NOMO-1 treated with DMSO at 0.1 percent for 48 hours (cell line): ENCODE measurements at regions not wholly inside any gene's neighbourhood (a gene's known extent, or its start where the extent isn't known, plus 50 kb on each side); places are given as distances from the start of the nearest gene placed in this dataset.

Experiments
- DNase-seq: peaks from one replicate; lab custom pipeline; 2025; ENCODE audit not compliant: unreplicated experiment; lab: John Stamatoyannopoulos, UW

- DNase-seq: no peak
Measured at GRCh38 chr6:113425977-113426660, 431.0 kb upstream of the MARCKS start.

- no peak for DNase-seq
Measured at GRCh38 chr6:113427617-113428016, 429.5 kb upstream of the MARCKS start.

DNA sequence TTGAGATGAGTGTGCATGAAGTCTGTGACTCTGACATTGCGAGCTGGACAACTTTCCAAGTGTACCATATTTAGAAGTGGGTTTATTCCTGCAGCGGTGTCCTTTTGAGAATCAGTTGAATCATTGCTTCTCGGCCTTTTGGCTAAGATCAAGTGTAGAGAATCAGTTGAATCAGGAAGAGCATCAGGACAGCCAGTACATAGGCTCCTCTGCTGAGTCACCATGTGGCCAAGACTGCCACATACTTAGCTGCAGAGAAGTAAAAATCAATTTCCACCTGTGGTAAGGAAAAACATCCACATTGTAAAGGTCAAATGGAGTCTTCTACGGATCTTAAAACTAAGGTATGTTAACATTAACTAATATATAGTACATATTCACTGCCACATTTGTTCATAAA is 428.4 kb upstream of the MARCKS start:
- peak; percentile 54 for DNase-seq

- peak; percentile 80 for DNase-seq
Measured at GRCh38 chr6:113432521-113433334, 424.4 kb upstream of the MARCKS start.

DNA sequence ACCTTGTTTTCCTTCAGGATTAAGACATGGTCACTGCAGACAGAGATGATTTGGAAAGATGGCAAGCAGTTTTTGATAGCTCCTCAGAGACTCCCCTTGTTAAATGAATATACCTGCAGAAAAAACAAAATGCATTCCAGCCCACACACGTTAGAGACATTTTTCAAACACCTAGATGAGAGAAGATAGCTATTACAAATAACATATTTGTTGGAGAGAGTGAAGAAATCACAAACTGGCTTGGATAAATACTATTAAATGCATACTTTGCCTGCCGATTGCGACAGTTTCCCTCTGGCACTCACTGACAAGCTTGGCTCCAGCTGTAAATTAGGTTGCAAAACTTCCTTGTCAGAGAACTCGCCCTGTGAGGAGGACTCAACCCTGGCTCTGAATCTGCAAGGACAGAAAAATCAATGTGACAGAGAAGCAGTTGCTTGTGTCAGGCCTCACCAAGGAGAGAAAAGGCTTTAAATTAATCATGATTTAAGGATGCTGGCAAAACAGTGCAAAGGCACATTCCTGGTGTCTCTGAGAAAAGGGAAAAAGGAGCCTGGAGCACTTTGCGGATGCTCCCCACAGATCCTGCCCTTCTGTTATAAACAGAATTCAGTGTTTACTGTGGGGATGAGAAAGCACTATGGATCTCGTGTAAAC is 423.7 kb upstream of the MARCKS start:
- DNase-seq: peak; percentile 93

DNA sequence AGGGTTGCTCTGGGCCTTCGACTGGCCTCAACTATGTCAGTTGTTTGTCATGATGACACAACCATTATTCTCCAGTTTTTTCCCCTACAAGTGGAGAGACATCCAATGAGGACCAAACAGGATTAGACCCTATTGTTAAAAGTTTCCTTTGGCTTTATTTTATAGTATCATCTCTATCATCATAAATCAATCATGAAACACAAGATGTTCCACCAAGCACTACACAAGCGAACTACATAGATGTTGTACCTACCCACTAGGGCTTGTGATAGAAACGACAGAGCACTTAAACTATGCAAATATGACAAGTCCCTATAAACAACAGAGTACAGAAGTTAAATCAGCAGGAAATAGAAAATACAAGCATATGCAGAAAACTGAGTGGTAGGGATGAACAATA is 422.5 kb upstream of the MARCKS start:
- no peak for DNase-seq

DNA sequence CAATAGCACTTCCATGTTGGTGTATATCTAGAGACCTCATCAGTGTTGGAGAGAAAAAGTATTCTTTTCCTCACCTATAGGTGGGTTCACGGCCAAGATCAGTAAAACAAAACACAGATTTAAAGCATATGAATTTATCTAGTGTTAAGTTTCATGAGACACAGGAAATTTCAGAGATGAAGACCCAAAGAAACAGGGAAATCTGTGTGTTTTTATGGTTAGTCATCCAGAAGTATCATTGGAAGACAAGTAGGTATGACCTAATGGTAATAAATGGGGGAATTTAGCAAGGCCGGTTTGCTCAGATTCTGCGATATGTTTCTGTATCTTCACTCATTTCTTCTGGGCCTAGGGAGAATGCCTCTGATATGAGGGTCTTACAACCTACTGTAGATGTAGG is 419.6 kb upstream of the MARCKS start:
- DNase-seq: no peak

DNA sequence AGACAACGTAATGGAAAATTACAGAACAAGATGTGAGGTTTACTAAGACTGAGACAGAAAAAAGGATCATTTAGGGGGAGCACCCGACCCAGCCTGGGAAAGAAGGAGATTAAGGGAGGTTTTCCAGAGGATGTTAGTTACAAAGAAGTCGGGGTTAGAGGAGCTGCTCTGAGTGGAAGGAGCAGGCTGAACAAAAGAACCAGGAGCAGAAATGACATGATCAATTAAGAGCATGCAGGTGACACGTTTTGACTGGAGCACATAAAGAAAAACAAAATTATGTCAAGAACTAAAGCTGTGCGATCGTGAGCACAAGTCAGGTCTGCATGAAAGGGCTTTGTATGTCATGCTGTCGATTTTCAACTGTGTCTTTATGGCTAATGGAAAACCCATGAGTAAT is 417.3 kb upstream of the MARCKS start:
- no peak for DNase-seq

DNA sequence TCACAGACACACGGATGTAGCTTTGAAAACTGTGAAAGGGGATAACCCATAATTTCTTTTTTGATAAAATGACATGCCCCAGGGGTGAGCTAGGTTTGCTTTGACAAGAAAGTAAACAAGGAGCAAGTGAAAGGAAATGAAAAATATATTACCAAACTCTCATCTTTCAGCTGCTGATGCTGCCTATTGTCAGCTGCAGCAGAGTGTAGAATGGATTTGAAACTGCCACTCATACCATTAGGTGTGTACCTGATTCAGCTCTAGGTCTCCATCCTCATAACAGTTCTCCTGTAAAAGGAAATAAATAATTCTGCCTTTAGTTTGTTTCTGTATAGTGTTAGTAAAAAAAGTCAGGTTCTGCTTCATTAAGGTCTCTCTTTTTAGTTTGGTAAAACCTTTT is 415.1 kb upstream of the MARCKS start:
- no peak for DNase-seq

DNA sequence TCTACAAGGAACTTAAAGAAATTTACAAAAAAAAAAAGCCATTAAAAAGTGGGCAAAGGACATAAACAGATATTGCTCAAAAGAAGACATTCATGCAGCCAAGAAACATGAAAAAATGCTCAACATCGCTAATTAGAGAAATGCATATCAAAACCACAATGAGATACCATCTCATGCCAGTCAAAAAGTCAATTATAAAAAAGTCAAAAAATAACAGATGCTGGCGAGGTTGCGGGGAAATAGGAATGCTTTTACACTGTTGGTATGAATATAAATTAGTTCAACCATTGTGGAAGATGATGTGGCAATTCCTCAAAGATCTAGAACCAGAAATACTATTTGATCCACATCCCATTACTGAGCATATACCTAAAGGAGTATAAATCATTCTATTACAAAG is 411.9 kb upstream of the MARCKS start:
- DNase-seq: no peak

GRCh38 chr6:113447088-113447831 is 409.9 kb upstream of the MARCKS start:
- peak; percentile 83 for DNase-seq

GRCh38 chr6:113449051-113449450 is 408.1 kb upstream of the MARCKS start:
- no peak for DNase-seq

- DNase-seq: no peak
Measured at GRCh38 chr6:113450061-113450465, 407.1 kb upstream of the MARCKS start.

DNA sequence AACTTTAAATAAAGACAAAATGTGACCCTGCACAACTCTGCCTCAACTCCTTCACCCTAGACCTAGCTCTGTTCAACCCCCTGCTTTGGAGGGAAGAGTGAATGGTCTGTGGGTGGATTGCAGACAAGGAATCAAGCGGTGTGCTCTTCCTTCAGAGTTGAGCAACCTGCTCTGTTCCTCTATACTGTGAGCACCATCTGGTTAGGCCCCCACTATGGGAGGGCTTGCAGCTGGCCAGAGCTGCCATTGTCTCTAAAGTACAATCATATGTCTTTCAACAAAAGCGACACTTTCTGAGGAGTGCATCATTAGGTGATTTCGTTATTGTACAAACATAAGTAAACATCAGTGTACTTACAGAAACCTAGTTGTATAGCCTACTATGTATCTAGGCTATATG is 406.1 kb upstream of the MARCKS start:
- peak; percentile 26 for DNase-seq

DNA sequence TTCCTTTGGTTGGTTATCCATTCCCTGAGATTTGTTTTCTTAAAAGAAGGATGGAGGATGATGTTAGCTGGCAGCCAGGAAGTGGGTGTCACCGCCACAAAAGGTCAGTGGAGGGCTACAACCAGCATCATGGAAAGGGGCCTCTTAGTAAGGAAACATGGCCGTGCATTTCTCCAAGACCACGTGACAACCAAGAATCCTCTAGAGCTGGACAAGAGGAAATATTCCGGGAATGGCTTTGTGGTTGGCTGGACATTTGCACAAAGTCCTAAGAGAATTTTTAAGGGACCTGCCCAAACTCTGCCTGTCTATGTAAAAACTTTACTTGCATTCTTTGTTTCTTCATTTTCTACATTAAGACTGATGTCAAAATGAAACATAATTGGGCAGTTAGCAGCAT is 399.9 kb upstream of the MARCKS start:
- no peak for DNase-seq

DNA sequence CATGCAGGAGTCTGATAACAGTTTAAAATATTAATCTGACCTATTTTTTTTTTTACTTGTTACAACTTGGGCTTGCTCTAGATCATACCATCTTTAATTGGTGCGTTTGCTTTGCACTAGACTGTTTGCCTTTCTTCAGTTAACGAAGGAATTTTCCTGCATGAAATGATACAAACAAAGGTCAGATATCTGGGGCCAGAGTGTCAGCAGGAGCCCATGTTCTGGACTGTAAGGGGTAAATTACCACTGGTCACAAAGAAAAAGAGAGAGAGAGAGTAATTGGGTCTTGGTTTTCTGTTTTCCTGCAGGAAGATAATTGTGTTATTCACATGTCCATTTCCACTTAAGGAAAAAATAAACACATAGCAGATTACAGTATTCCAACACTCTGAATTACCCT is 399.4 kb upstream of the MARCKS start:
- no peak for DNase-seq

DNA sequence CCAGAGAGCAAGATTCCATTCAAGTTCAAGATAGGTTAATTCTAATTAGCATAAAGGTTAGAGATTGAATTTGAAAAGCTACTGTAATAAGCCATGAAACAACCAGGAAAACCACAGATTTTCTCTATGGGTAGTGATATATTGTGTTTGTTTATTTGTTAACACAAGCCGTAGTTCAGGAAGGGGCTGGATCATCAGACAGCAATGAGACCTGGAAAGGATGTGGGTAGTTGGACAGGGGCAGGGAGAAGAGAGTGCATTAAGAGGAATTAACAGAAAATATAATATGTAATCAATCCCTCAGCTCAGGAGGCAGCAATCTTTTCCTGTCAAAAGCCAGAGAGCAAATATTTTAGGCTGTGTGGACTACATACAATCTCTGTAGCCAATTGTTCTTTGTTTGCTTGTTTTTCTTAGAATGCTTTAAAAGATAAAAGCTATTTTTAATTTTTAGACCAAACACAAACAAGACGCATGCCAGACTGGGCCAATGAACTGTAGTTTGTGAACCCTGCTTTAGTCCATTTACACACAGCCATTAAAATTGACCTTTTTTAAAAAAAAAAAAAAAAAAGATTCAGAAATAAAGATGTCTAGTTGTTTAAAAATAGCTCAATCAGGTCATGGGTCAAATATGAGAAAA is 398.7 kb upstream of the MARCKS start:
- no peak for DNase-seq

DNA sequence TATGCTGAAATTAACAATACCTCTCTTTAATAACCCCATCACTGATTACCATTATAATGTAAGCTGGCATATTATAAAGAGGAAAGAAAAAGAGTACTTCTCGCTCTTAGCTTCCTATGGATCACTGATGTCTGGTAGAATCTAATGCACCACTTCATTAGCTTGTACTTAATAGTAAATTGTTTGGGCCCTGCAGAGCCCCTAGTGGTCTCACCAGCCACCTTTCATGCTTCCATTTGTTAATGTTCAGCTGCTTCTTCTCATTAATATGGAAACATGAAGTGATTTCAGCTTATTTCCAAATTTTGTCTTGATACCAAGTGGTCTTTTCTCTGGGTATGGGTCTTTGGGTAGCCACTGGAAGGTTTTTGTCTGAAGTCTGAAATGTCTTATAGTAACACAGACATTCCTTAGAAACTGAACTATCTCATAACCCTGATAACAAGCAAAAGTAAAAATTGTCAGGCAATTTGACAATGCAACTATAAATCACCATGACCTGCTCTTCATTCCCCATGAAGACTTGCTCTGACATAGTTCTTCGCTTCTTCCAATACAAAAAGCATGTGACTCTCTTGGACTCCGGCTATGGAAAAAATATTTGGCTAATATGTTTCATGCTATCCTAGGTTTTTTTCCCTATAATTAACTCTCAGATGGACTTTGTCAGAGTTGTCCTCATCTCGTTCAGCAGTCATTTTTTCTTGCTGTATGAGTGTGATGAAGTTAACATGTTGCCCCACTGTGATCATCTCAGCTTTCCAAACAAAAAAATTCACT is 395.8 kb upstream of the MARCKS start:
- no peak for DNase-seq

DNA sequence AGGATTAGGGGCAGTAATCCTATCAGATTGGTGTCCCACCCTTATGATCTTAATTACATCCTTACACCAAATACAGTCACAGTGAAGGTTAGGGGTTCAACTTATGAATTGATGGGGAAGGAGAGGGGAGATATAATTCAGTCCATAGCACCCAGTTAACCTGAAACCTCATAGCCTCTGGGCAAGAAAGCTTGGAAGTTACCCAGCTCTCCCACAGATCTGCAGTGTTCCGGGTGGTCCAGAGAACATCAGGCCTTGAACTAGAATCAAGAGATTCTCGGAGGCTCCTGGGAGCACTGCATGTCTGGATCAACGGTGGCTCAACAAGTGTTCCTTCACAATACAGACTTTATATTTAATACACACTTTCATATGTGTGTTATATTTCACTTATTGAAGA is 392.6 kb upstream of the MARCKS start:
- no peak for DNase-seq

- DNase-seq: peak; percentile 65
Measured at GRCh38 chr6:113464960-113465359, 392.2 kb upstream of the MARCKS start.
